K562 (cell line): ENCODE measurements at regions not wholly inside any gene's neighbourhood (a gene's known extent, or its start where the extent isn't known, plus 50 kb on each side); places are given as distances from the start of the nearest gene placed in this dataset.

ENCODE experiments used
- ATAC-seq: fragments of 200-7000 bp; cut with Tn5 transposase; 3 replicates; pipeline ENCODE4 v1.9.1; 2020; ENCODE audit warnings: moderate library complexity
- BruUV-seq: library from RNA; stranded (reverse); fragments of 400-500 nt; replicated peaks from 2 replicates; lab custom pipeline; 2021; lab: Mats Ljungman, UMichigan
- CTCF ChIA-PET: fragments of 300-600 bp; formaldehyde crosslinking; extraction: SDS; loops from one replicate; lab custom pipeline; 2021; ENCODE audit warnings: low intra/inter-chr PET ratio; lab: Yijun Ruan, JAX
- POLR2A ChIA-PET: fragments of 300-600, 350-650 bp; sonication (Branson Sonifier 250); formaldehyde crosslinking; extraction: SDS; loops from one replicate; lab custom pipeline; 2021; ENCODE audit warnings: antibody characterized with exemption, inconsistent platforms; lab: Yijun Ruan, JAX
- DNase-seq, 4 experiments: peaks; one replicate each; pipeline versions ENCODE4 v3.0.0 to v3.0.0-alpha.2; 2011 to 2018; ENCODE audit warnings: low spot score in 3 of 4, mixed read lengths in 3 of 4; ENCODE audit errors: extremely low read depth in 1 of 4
- FAIRE-seq: peaks from 2 replicates; lab custom pipeline; 2011; peaks lifted over from hg19 to GRCh38; lab: Jason Lieb, UNC
- H2AFZ ChIP-seq: 2 replicates; pipeline ENCODE4 v1.6.0; 2011; ENCODE audit warnings: low read depth, low read length, control low read depth, inconsistent platforms
- H3K27ac ChIP-seq: fragments of 200-600 bp; 3 replicates; pipeline ENCODE4 v1.8.0; 2011; ENCODE audit warnings: low read depth, mild to moderate bottlenecking, control low read depth, inconsistent platforms, low read length, moderate library complexity, mixed read lengths; ENCODE audit errors: extremely low read depth
- H3K27me3 ChIP-seq, 2 experiments: fragments of 300-600 bp in 1 of 2; 2 replicates in 1 of 2; 3 replicates in 1 of 2; pipeline versions ENCODE4 v1.6.0 to v1.8.0; 2011; ENCODE audit warnings: inconsistent platforms in 2 of 2, low read length in 2 of 2, mild to moderate bottlenecking in 1 of 2, mixed read lengths in 1 of 2, moderate library complexity in 1 of 2; ENCODE audit not compliant: control insufficient read depth in 2 of 2, insufficient read depth in 2 of 2
- H3K36me3 ChIP-seq: fragments of 300-600 bp; 3 replicates; pipeline ENCODE4 v1.8.0; 2011; ENCODE audit warnings: mild to moderate bottlenecking, low read length, inconsistent platforms; ENCODE audit not compliant: control insufficient read depth, insufficient read depth
- H3K4me1 ChIP-seq, 2 experiments: fragments of 200-600 bp in 1 of 2; replicated peaks in 1 of 2; 2 replicates in 1 of 2; 3 replicates in 1 of 2; pipeline versions ENCODE4 v1.5.1 to v1.8.0; 2011; ENCODE audit warnings: inconsistent platforms in 2 of 2, low read length in 2 of 2, mild to moderate bottlenecking in 1 of 2, mixed read lengths in 1 of 2, moderate library complexity in 1 of 2; ENCODE audit not compliant: control insufficient read depth in 2 of 2, insufficient read depth in 2 of 2
- H3K4me2 ChIP-seq: 2 replicates; pipeline ENCODE4 v1.6.1; 2011; ENCODE audit warnings: low read length, control low read depth, inconsistent platforms, mixed read lengths; ENCODE audit not compliant: insufficient read depth
- H3K4me3 ChIP-seq: fragments of 200-600 bp; sonication (generic), shearing (Covaris generic); 2 replicates; pipeline ENCODE4 v1.5.1; 2016; ENCODE audit warnings: control low read depth, inconsistent platforms
- H3K79me2 ChIP-seq: fragments of 200-600 bp; 3 replicates; pipeline ENCODE4 v1.8.0; 2011; ENCODE audit warnings: low read length, inconsistent platforms; ENCODE audit not compliant: control insufficient read depth, insufficient read depth
- H3K9ac ChIP-seq, 2 experiments: 2 replicates each; pipeline versions ENCODE4 v1.6.0 to v1.6.1; 2011; ENCODE audit warnings: low read depth in 2 of 2, low read length in 2 of 2, control low read depth in 1 of 2, inconsistent platforms in 1 of 2, mild to moderate bottlenecking in 1 of 2, mixed read lengths in 1 of 2; ENCODE audit not compliant: insufficient read depth in 1 of 2
- H3K9me1 ChIP-seq: one replicate; pipeline ENCODE4 v1.6.0; 2011; ENCODE audit warnings: inconsistent platforms, mild to moderate bottlenecking, low read length, moderate library complexity; ENCODE audit not compliant: control insufficient read depth, insufficient read depth
- H3K9me3 ChIP-seq: replicated peaks from 2 replicates; pipeline ENCODE4 v1.5.1; 2011; ENCODE audit warnings: low read depth, low read length, inconsistent platforms; ENCODE audit not compliant: control insufficient read depth, insufficient read depth
- H4K20me1 ChIP-seq: replicated peaks from 2 replicates; pipeline ENCODE4 v1.6.1; 2011; ENCODE audit warnings: low read length, inconsistent platforms, mixed read lengths; ENCODE audit not compliant: control insufficient read depth, insufficient read depth
- ATF4 ChIP-seq: fragments of 450-650 bp; formaldehyde crosslinking; IDR thresholded peaks from 2 replicates; pipeline ENCODE4 v1.4.0; 2022; ENCODE audit warnings: mild to moderate bottlenecking, moderate library complexity
- E4F1 ChIP-seq: fragments of 250-450 bp; sonication (Bioruptor Pico); IDR thresholded peaks from 2 replicates; pipeline ENCODE4 v1.5.0; 2021; ENCODE audit warnings: mild to moderate bottlenecking, borderline replicate concordance
- FOXK1 ChIP-seq: sonication (generic); formaldehyde crosslinking; IDR thresholded peaks from 2 replicates; pipeline ENCODE4 v1.8.0; 2022; ENCODE audit warnings: missing genetic modification reagents, mild to moderate bottlenecking, borderline replicate concordance
- FOXO4 ChIP-seq: fragments of 450-650 bp; formaldehyde crosslinking; IDR thresholded peaks from 2 replicates; pipeline ENCODE4 v1.4.0; 2020; ENCODE audit warnings: mild to moderate bottlenecking, moderate library complexity
- GATAD2A ChIP-seq: fragments of 450-650 bp; IDR thresholded peaks from 2 replicates; pipeline ENCODE4 v1.6.1; 2017
- ID3 ChIP-seq, 2 experiments: fragments of 250-450 bp in 1 of 2; fragments of 450-650 bp in 1 of 2; sonication (Bioruptor Pico) in 1 of 2; IDR thresholded peaks; 2 replicates each; pipeline versions ENCODE4 v1.6.1 to v1.8.0; 2016 to 2021; ENCODE audit warnings: mild to moderate bottlenecking in 2 of 2, moderate library complexity in 2 of 2, missing compliant biosample characterization in 1 of 2, missing genetic modification characterization in 1 of 2
- JUN ChIP-seq, 2 experiments: sonication (generic) in 1 of 2; formaldehyde crosslinking in 1 of 2; IDR thresholded peaks; 2 replicates each; pipeline versions ENCODE4 v1.6.1 to v1.8.0; 2012 to 2022; ENCODE audit warnings: borderline replicate concordance in 2 of 2, mild to moderate bottlenecking in 2 of 2, improper control_type of control experiment in 1 of 2, low read depth in 1 of 2, low read length in 1 of 2, missing genetic modification reagents in 1 of 2
- KDM1A ChIP-seq, 2 experiments: fragments of 450-650 bp; IDR thresholded peaks; 2 replicates each; pipeline ENCODE4 v1.6.1; 2016; ENCODE audit warnings: mild to moderate bottlenecking in 2 of 2
- MYNN ChIP-seq, 2 experiments: sonication (generic); formaldehyde crosslinking in 1 of 2; IDR thresholded peaks; 2 replicates each; pipeline versions ENCODE4 v1.5.0 to v1.6.1; 2016 to 2020; ENCODE audit warnings: antibody characterized with exemption in 1 of 2, missing genetic modification reagents in 1 of 2
- NCOA1 ChIP-seq: fragments of 450-650 bp; IDR thresholded peaks from 2 replicates; pipeline ENCODE4 v1.6.1; 2016; ENCODE audit warnings: low read depth
- POLR2A ChIP-seq: fragments of 450-650 bp; conservative IDR thresholded peaks from 2 replicates; pipeline ENCODE4 v1.6.1; 2016
- PTTG1 ChIP-seq: fragments of 450-650 bp; IDR thresholded peaks from 2 replicates; pipeline ENCODE4 v1.6.1; 2016; ENCODE audit warnings: low read depth, mild to moderate bottlenecking, missing genetic modification characterization, missing compliant biosample characterization
- RBM17 ChIP-seq: fragments of 200-400 bp; formaldehyde crosslinking; IDR thresholded peaks from 2 replicates; pipeline ENCODE4 v1.6.1; 2017; ENCODE audit warnings: low read depth, mild to moderate bottlenecking, low read length, borderline replicate concordance
- RBM22 ChIP-seq: fragments of 200-400 bp; formaldehyde crosslinking; IDR thresholded peaks from 2 replicates; pipeline ENCODE4 v1.6.1; 2018; ENCODE audit warnings: low read length, low read depth; ENCODE audit not compliant: poor library complexity, severe bottlenecking
- THRAP3 ChIP-seq: fragments of 450-650 bp; IDR thresholded peaks from 2 replicates; pipeline ENCODE4 v1.6.1; 2016; ENCODE audit warnings: mild to moderate bottlenecking, inconsistent platforms, borderline replicate concordance
- ZNF695 ChIP-seq: fragments of 450-650 bp; formaldehyde crosslinking; IDR thresholded peaks from 2 replicates; pipeline ENCODE4 v1.4.0; 2020; ENCODE audit warnings: mild to moderate bottlenecking, moderate library complexity
- WGBS: fragments of 100-300 bp; shearing (Covaris generic); methylation state at CpG from one replicate; pipeline ENCODE4 v1.1.6; 2016; ENCODE audit warnings: low coverage, mixed read lengths; ENCODE audit not compliant: insufficient coverage; ENCODE audit errors: missing lambda C conversion rate; 5-methylcytosine and 5-hydroxymethylcytosine counted together
- in situ Hi-C: fragments of 300-500 bp; cut with MboI; formaldehyde crosslinking; loops from 4 replicates; pipeline ENCODE4 v1.15.0; 2018; ENCODE audit warnings: inconsistent platforms, mixed read lengths
- intact Hi-C: fragments of 100-400 bp; cut with micrococcal nuclease; formaldehyde crosslinking; loops from 2 replicates; pipeline ENCODE4 v1.14.2; 2022

- WGBS, result 5% methylated on average over 8 of the region's 8 CpGs
- H3K9me1 ChIP-seq, result peaks cover 3% of the 10 kb centered on the region
- peak overlapping the region; percentile 64 for H3K4me2 ChIP-seq
- H3K4me3 ChIP-seq, result no peak overlapping the region
- no peaks in the 10 kb centered on the region for H3K79me2 ChIP-seq
- FAIRE-seq, result peak; percentile 93
- H3K4me1 ChIP-seq, result peaks cover 3 to 30% of the 10 kb centered on the region in 2 experiments; a peak in 4 of 5 replicates
- peak; percentile 88 for ATAC-seq
- ChIA-PET CTCF (no interaction called here), POLR2A (no interaction called here)
- peak overlapping the region in 1 of 2 experiments; percentile 48; a peak in 2 of 4 replicates for H3K9ac ChIP-seq
- no peaks in the 10 kb centered on the region for H4K20me1 ChIP-seq
- peak overlapping the region; percentile 57 for H2AFZ ChIP-seq
- intact Hi-C loops, result no loop called here
- in situ Hi-C loops, result no loop called here
- H3K27ac ChIP-seq, result peak overlapping the region; percentile 85
- H3K9me3 ChIP-seq, result peaks cover 2% of the 10 kb centered on the region; the same call in 1 of the 2 replicates
- BruUV-seq, result no TSS peak
- H3K36me3 ChIP-seq, result no peaks in the 10 kb centered on the region
- peak; percentile 84 to 92 (median 87) for DNase-seq
- no peaks in the 10 kb centered on the region for H3K27me3 ChIP-seq
- TF ChIP-seq ZNF695 (CRISPR knock-in tag) (no peak), PTTG1 (tag) (no peak), E4F1 (CRISPR knock-in tag) (no peak), ID3 (CRISPR knock-in tag; IDR thresholded peaks at IDR 0.05) (no peak), ID3 (tag; IDR thresholded peaks at IDR 0.05) (0 out of 2 replicates have a peak, but pooled peaks have one; percentile 15), GATAD2A (0 out of 2 replicates have a peak, but pooled peaks have one; percentile 22), FOXK1 (CRISPR knock-in tag) (0 out of 2 replicates have a peak, but pooled peaks have one; percentile 24), KDM1A (IDR thresholded peaks at IDR 0.05) (peak in 1 of 2 experiments; percentile 66; a peak in 2 of 4 replicates), NCOA1 (peak; percentile 63), MYNN (IDR thresholded peaks at IDR 0.05) (peak; percentile 46; the same call in 1 of the 2 replicates), MYNN (CRISPR knock-in tag; IDR thresholded peaks at IDR 0.05) (no peak), THRAP3 (no peak), FOXO4 (CRISPR knock-in tag) (no peak), RBM22 (no peak), ATF4 (CRISPR knock-in tag) (no peak), RBM17 (no peak), POLR2A (no peak), JUN (IDR thresholded peaks at IDR 0.05; ENCODE audit: borderline replicate concordance, low read depth, low read length) (peak; percentile 100), JUN (CRISPR knock-in tag; IDR thresholded peaks at IDR 0.05; ENCODE audit: borderline replicate concordance) (peak; percentile 97)
Observed at GRCh38 chr18:22667616-22668422, 250.1 kb upstream of the CTAGE1 start.
